OCI-LY1 (cell line): ENCODE measurements at regions not wholly inside any gene's neighbourhood (a gene's known extent, or its start where the extent isn't known, plus 50 kb on each side); places are given as distances from the start of the nearest gene placed in this dataset.

Experiments used
- H2AFZ ChIP-seq: fragments of 200-600 bp; sonication (generic), shearing (Covaris generic); 2 replicates; pipeline ENCODE4 v1.6.0; 2014; ENCODE audit warnings: antibody characterized with exemption, mild to moderate bottlenecking, low read length
- H3F3A ChIP-seq: fragments of 200-600 bp; sonication (generic), shearing (Covaris generic); 2 replicates; pipeline ENCODE4 v1.6.0; 2014; ENCODE audit warnings: mild to moderate bottlenecking, antibody characterized with exemption, low read length, moderate library complexity; ENCODE audit not compliant: insufficient read depth
- H3K27ac ChIP-seq: fragments of 200-600 bp; sonication (generic); 2 replicates; pipeline ENCODE4 v1.5.1; 2014; ENCODE audit warnings: low read length, mixed run types, mild to moderate bottlenecking, low read depth; ENCODE audit not compliant: poor library complexity, severe bottlenecking
- H3K27me3 ChIP-seq: fragments of 200-600 bp; sonication (generic); 2 replicates; pipeline ENCODE4 v1.6.0; 2014; ENCODE audit warnings: antibody characterized with exemption, mild to moderate bottlenecking, low read length, moderate library complexity; ENCODE audit not compliant: insufficient read depth
- H3K36me3 ChIP-seq: fragments of 200-600 bp; sonication (generic); 2 replicates; pipeline ENCODE4 v1.6.1; 2014; ENCODE audit warnings: mild to moderate bottlenecking, antibody characterized with exemption, low read length, moderate library complexity, mixed read lengths; ENCODE audit not compliant: insufficient read depth
- H3K4me1 ChIP-seq: fragments of 200-600 bp; sonication (generic); 2 replicates; pipeline ENCODE4 v1.5.1; 2014; ENCODE audit warnings: mild to moderate bottlenecking, low read length, moderate library complexity; ENCODE audit not compliant: insufficient read depth, severe bottlenecking
- H3K4me2 ChIP-seq: fragments of 200-600 bp; sonication (generic), shearing (Covaris generic); 2 replicates; pipeline ENCODE4 v1.6.1; 2014; ENCODE audit warnings: low read length
- H3K4me3 ChIP-seq: fragments of 200-600 bp; sonication (generic); 2 replicates; pipeline ENCODE4 v1.5.1; 2014; ENCODE audit warnings: low read length, low read depth, mild to moderate bottlenecking, mixed read lengths; ENCODE audit not compliant: poor library complexity, severe bottlenecking
- H3K79me2 ChIP-seq: fragments of 200-600 bp; shearing (Covaris generic); 2 replicates; pipeline ENCODE4 v1.6.1; 2016; ENCODE audit warnings: mixed run types, low read length, mixed read lengths; ENCODE audit not compliant: insufficient read depth
- H3K9ac ChIP-seq: fragments of 200-600 bp; sonication (generic), shearing (Covaris generic); 2 replicates; pipeline ENCODE4 v1.6.1; 2014; ENCODE audit warnings: mild to moderate bottlenecking, low read length, mixed read lengths
- H3K9me2 ChIP-seq: fragments of 200-600 bp; sonication (generic), shearing (Covaris generic); 2 replicates; pipeline ENCODE4 v1.6.1; 2014; ENCODE audit warnings: low read depth, mild to moderate bottlenecking, low read length, mixed read lengths
- H3K9me3 ChIP-seq: fragments of 200-600 bp; shearing (Covaris generic); 2 replicates; pipeline ENCODE4 v1.6.1; 2014; ENCODE audit warnings: low read length, mixed read lengths
- H4K20me1 ChIP-seq: fragments of 200-600 bp; sonication (generic), shearing (Covaris generic); 2 replicates; pipeline ENCODE4 v1.6.0; 2016; ENCODE audit warnings: mild to moderate bottlenecking, low read length; ENCODE audit not compliant: insufficient read depth
- CTCF ChIP-seq: fragments of 200-600 bp; sonication (generic), shearing (Covaris generic); IDR thresholded peaks from 2 replicates; pipeline ENCODE4 v1.5.1; 2017; ENCODE audit warnings: mild to moderate bottlenecking, antibody characterized with exemption, low read length, moderate library complexity, mixed read lengths
- EZH2 ChIP-seq: fragments of 200-600 bp; sonication (generic), shearing (Covaris generic); IDR thresholded peaks from 2 replicates; pipeline ENCODE4 v1.8.0; 2017; ENCODE audit warnings: borderline replicate concordance, mixed run types, mild to moderate bottlenecking, antibody characterized with exemption, low read length, moderate library complexity, mixed read lengths

DNA sequence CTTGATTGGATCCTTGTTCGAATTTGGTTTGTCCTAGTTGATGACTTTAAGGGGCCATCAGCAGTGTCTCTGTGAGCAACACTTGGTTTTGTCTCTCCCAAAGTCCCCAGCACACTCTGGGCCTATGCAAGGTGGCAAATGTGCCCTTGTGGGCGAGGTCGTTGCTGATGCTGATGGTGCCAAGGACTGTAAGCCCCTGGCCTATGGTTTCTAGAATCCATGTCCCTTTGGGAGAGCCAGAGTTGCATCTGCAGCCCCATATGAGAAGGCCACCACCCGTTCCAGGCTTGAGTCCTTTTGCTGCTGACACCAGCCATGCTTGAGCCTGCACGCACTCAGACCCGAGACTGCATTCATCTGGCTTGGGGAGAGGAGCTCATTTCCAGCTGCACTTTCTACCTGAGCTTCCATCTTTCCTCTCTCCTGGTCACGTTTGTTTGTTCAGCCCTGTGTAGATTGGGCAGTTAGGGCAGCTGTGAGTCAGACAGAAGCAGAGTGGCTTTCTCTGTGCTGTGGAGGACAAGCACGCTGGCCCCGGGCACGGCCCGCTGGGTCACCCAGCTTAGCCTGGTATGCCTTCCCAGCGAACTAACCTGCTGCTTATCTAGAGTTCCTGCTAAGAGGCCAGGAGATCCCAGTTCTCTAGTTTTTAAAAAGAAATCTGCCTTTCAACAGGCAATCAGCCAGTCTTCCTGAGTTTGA is 52.1 kb upstream of the CSF3R start:
- Histone ChIP-seq H3K9me2 (no peaks in the 10 kb centered on the region), H3K4me3 (no peak overlapping the region), H3F3A (no peaks in the 10 kb centered on the region), H3K4me1 (no peaks in the 10 kb centered on the region), H4K20me1 (no peaks in the 10 kb centered on the region), H3K36me3 (no peaks in the 10 kb centered on the region), H2AFZ (no peak overlapping the region), H3K27ac (no peak overlapping the region), H3K4me2 (no peak overlapping the region), H3K9me3 (no peaks in the 10 kb centered on the region), H3K9ac (no peak overlapping the region), H3K79me2 (no peaks in the 10 kb centered on the region), H3K27me3 (peaks cover 4% of the 10 kb centered on the region; the same call in 1 of the 2 replicates)
- TF ChIP-seq CTCF (no peak), EZH2 (no peak)

- Histone ChIP-seq H3K27ac (no peak overlapping the region), H2AFZ (no peak overlapping the region), H3K36me3 (no peaks in the 10 kb centered on the region), H3K4me3 (no peak overlapping the region), H3K27me3 (peaks cover 7% of the 10 kb centered on the region; the same call in 1 of the 2 replicates), H3K4me2 (no peak overlapping the region), H3K9ac (no peak overlapping the region), H4K20me1 (no peaks in the 10 kb centered on the region), H3K9me3 (no peaks in the 10 kb centered on the region), H3K4me1 (no peaks in the 10 kb centered on the region), H3K79me2 (no peaks in the 10 kb centered on the region), H3F3A (no peaks in the 10 kb centered on the region), H3K9me2 (no peaks in the 10 kb centered on the region)
- no peak for TF ChIP-seq EZH2
- TF ChIP-seq CTCF, result no peak
Observed at GRCh38 chr1:36533897-36534296, 51.2 kb upstream of the CSF3R start.

- no peaks in the 10 kb centered on the region for H3F3A ChIP-seq
- H3K9me3 ChIP-seq, result no peaks in the 10 kb centered on the region
- no peak overlapping the region for H3K27ac ChIP-seq
- H2AFZ ChIP-seq, result no peak overlapping the region
- no peaks in the 10 kb centered on the region for H3K36me3 ChIP-seq
- peaks cover 7% of the 10 kb centered on the region; the same call in 1 of the 2 replicates for H3K27me3 ChIP-seq
- no peaks in the 10 kb centered on the region for H3K4me1 ChIP-seq
- no peaks in the 10 kb centered on the region for H3K9me2 ChIP-seq
- H3K79me2 ChIP-seq, result no peaks in the 10 kb centered on the region
- no peak overlapping the region for H3K9ac ChIP-seq
- H4K20me1 ChIP-seq, result no peaks in the 10 kb centered on the region
- H3K4me3 ChIP-seq, result no peak overlapping the region
- H3K4me2 ChIP-seq, result no peak overlapping the region
- no peak for TF ChIP-seq EZH2
- no peak for TF ChIP-seq CTCF
Observed at GRCh38 chr1:36532810-36533401, 50.2 kb upstream of the CSF3R start.
